ENCODE measurements at regions not wholly inside any gene's neighbourhood (a gene's known extent, or its start where the extent isn't known, plus 50 kb on each side); places are given as distances from the start of the nearest gene placed in this dataset.

GRCh38 chr10:64210211-64210610 is 689.0 kb downstream of the REEP3 start:
- TF ChIP-seq TEAD3 (CRISPR knock-in tag; optimal IDR thresholded peaks at IDR 0.05; ENCODE audit: borderline replicate concordance) (no peak), ZBTB1 (CRISPR knock-in tag; IDR thresholded peaks at IDR 0.05; ENCODE audit: borderline replicate concordance) (no peak), ZFP36 (IDR thresholded peaks at IDR 0.05; ENCODE audit: borderline replicate concordance, low read depth, low read length, partially characterized antibody) (no peak), ZNF18 (CRISPR knock-in tag; IDR thresholded peaks at IDR 0.05; ENCODE audit: insufficient replicate concordance) (no peak), ZNF513 (CRISPR knock-in tag; conservative IDR thresholded peaks at IDR 0.05) (no peak), NR2F1 (CRISPR knock-in tag; IDR thresholded peaks at IDR 0.05) (no peak), RAD21 (CRISPR knock-in tag; IDR thresholded peaks at IDR 0.05) (no peak)

Measured in HepG2 (cell line).